ENCODE measurements at regions not wholly inside any gene's neighbourhood (a gene's known extent, or its start where the extent isn't known, plus 50 kb on each side); places are given as distances from the start of the nearest gene placed in this dataset.

GRCh38 chr2:144201126-144201525, 318.8 kb downstream of the ZEB2 start:
- no peak for TF ChIP-seq MZF1 (tag by site-specific recombination; IDR thresholded peaks at IDR 0.05; ENCODE audit: borderline replicate concordance)
- no peak for TF ChIP-seq ZBTB11 (tag by site-specific recombination; conservative IDR thresholded peaks at IDR 0.05; ENCODE audit: low read depth)
- TF ChIP-seq CTCF (tag by site-specific recombination; IDR thresholded peaks at IDR 0.05) = no peak
